ENCODE measurements at regions not wholly inside any gene's neighbourhood (a gene's known extent, or its start where the extent isn't known, plus 50 kb on each side); places are given as distances from the start of the nearest gene placed in this dataset.
A peak's percentile ranks its signal among the peaks of the same experiment; 100 is the strongest.

GRCh38 chr11:115759622-115760460 is 255.6 kb upstream of the CADM1 start:
- no peaks in the 10 kb centered on the region for H3K36me3 ChIP-seq (replicated peaks in 1 of 2; ENCODE audit: control insufficient read depth in 1 of 2, insufficient read depth in 2 of 2, low read length in 2 of 2)
- no peaks in the 10 kb centered on the region for H3K4me1 ChIP-seq (ENCODE audit: insufficient read depth, low read length)
- CTCF ChIA-PET (ENCODE audit: low intra/inter-chr PET ratio, low total read pairs) = no interaction called here
- DNase-seq (ENCODE audit: low spot score) (no peak), ATAC-seq (peak; percentile 31; the same call in 1 of the 3 replicates), FAIRE-seq (no peak)
- in situ Hi-C loops (cut with HindIII; ENCODE audit: extremely low pct_ligation_motif_present, low pct_unique_long_range_greater_than_20kb) = no loop called here
- peak overlapping the region in 1 of 3 experiments; percentile 37; a peak in 1 of 6 replicates for H3K4me3 ChIP-seq (replicated peaks in 1 of 3; ENCODE audit: insufficient read depth in 1 of 3, low read depth in 2 of 3, low read length in 3 of 3)
- peak overlapping the region; percentile 18; the same call in 1 of the 2 replicates for H3K4me2 ChIP-seq (ENCODE audit: low read depth, low read length)
- H3K9me3 ChIP-seq (ENCODE audit: low read length) = no peaks in the 10 kb centered on the region
- peaks cover 6 to 43% of the 10 kb centered on the region in 2 experiments for H3K27me3 ChIP-seq (ENCODE audit: control insufficient read depth in 1 of 2, insufficient read depth in 2 of 2, low read length in 2 of 2)
- intact Hi-C loops (cut with micrococcal nuclease; ENCODE audit: unreplicated experiment) = no loop called here
- H3K9ac ChIP-seq (ENCODE audit: insufficient read depth, low read depth, low read length) = no peak overlapping the region
- H3K79me2 ChIP-seq (ENCODE audit: insufficient read depth, low read length) = no peaks in the 10 kb centered on the region
- no TSS peak for BruUV-seq (replicated peaks)
- no peak overlapping the region for H2AFZ ChIP-seq (ENCODE audit: low read length)
- no peak overlapping the region for H3K27ac ChIP-seq (ENCODE audit: extremely low read length, insufficient read depth, low read length)
- POLR2A ChIA-PET = no interaction called here
- no peaks in the 10 kb centered on the region for H4K20me1 ChIP-seq (ENCODE audit: insufficient read depth, low read length)
- 25% methylated on average over 25 of the region's 70 CpGs for whole genome bisulfite sequencing (ENCODE audit: low lambda C conversion rate)
- TF ChIP-seq ATF2 (CRISPR knock-in tag; IDR thresholded peaks at IDR 0.05) (no peak), ZNF652 (CRISPR knock-in tag; IDR thresholded peaks at IDR 0.05; ENCODE audit: borderline replicate concordance, low read depth) (no peak), ZNF264 (CRISPR knock-in tag; IDR thresholded peaks at IDR 0.05) (no peak), NAIF1 (CRISPR knock-in tag; IDR thresholded peaks at IDR 0.05; ENCODE audit: borderline replicate concordance) (no peak), SNAPC4 (CRISPR knock-in tag; IDR thresholded peaks at IDR 0.05) (no peak), SCMH1 (CRISPR knock-in tag; IDR thresholded peaks at IDR 0.05; ENCODE audit: borderline replicate concordance) (no peak), SP1 (IDR thresholded peaks at IDR 0.05) (no peak), SP1 (CRISPR knock-in tag; IDR thresholded peaks at IDR 0.05) (no peak), ZNF446 (CRISPR knock-in tag; IDR thresholded peaks at IDR 0.05) (no peak), ZBTB4 (CRISPR knock-in tag; IDR thresholded peaks at IDR 0.05; ENCODE audit: borderline replicate concordance) (no peak), ZNF766 (CRISPR knock-in tag; IDR thresholded peaks at IDR 0.05; ENCODE audit: borderline replicate concordance) (no peak), MNT (IDR thresholded peaks at IDR 0.05) (no peak), NRL (CRISPR knock-in tag; IDR thresholded peaks at IDR 0.05; ENCODE audit: borderline replicate concordance) (no peak)

Measured in HepG2 (cell line).